ENCODE measurements at regions not wholly inside any gene's neighbourhood (a gene's known extent, or its start where the extent isn't known, plus 50 kb on each side); places are given as distances from the start of the nearest gene placed in this dataset.

- no peak for DNase-seq (ENCODE audit: low read depth, low spot score)
Observed at GRCh38 chr19:31937983-31938382, 407.4 kb upstream of the ZNF507 start.

- no peak for DNase-seq (ENCODE audit: low read depth, low spot score)
Observed at GRCh38 chr19:31938675-31939074, 406.7 kb upstream of the ZNF507 start.

GRCh38 chr19:31940396-31940795 is 405.0 kb upstream of the ZNF507 start:
- DNase-seq (ENCODE audit: low read depth, low spot score), result no peak

GRCh38 chr19:31943191-31943661 is 402.2 kb upstream of the ZNF507 start:
- DNase-seq (ENCODE audit: low read depth, low spot score), result no peak

- DNase-seq (ENCODE audit: low read depth, low spot score), result no peak
Observed at GRCh38 chr19:31943778-31944177, 401.6 kb upstream of the ZNF507 start.

- no peak for DNase-seq (ENCODE audit: low read depth, low spot score)
Observed at GRCh38 chr19:31944326-31944725, 401.1 kb upstream of the ZNF507 start.

- no peak for DNase-seq (ENCODE audit: low read depth, low spot score)
Observed at GRCh38 chr19:31946491-31946890, 398.9 kb upstream of the ZNF507 start.

GRCh38 chr19:31947436-31948115 is 397.8 kb upstream of the ZNF507 start:
- no peak for DNase-seq (ENCODE audit: low read depth, low spot score)

GRCh38 chr19:31952693-31953092 is 392.7 kb upstream of the ZNF507 start:
- DNase-seq (ENCODE audit: low read depth, low spot score), result no peak

GRCh38 chr19:31955061-31955460 is 390.3 kb upstream of the ZNF507 start:
- no peak for DNase-seq (ENCODE audit: low read depth, low spot score)

- DNase-seq (ENCODE audit: low read depth, low spot score), result no peak
Observed at GRCh38 chr19:31955884-31956283, 389.5 kb upstream of the ZNF507 start.

GRCh38 chr19:31956771-31957392 is 388.5 kb upstream of the ZNF507 start:
- DNase-seq (ENCODE audit: low read depth, low spot score), result no peak

GRCh38 chr19:31957711-31958110 is 387.7 kb upstream of the ZNF507 start:
- no peak for DNase-seq (ENCODE audit: low read depth, low spot score)

GRCh38 chr19:31959527-31960018 is 385.8 kb upstream of the ZNF507 start:
- no peak for DNase-seq (ENCODE audit: low read depth, low spot score)

GRCh38 chr19:31960474-31960873 is 384.9 kb upstream of the ZNF507 start:
- no peak for DNase-seq (ENCODE audit: low read depth, low spot score)

- DNase-seq (ENCODE audit: low read depth, low spot score), result no peak
Observed at GRCh38 chr19:31961191-31961590, 384.2 kb upstream of the ZNF507 start.

- DNase-seq (ENCODE audit: low read depth, low spot score), result no peak
Observed at GRCh38 chr19:31961667-31962066, 383.7 kb upstream of the ZNF507 start.

GRCh38 chr19:31962561-31962996 is 382.8 kb upstream of the ZNF507 start:
- no peak for DNase-seq (ENCODE audit: low read depth, low spot score)

GRCh38 chr19:31963746-31964145 is 381.7 kb upstream of the ZNF507 start:
- DNase-seq (ENCODE audit: low read depth, low spot score), result no peak

GRCh38 chr19:31969016-31969415 is 376.4 kb upstream of the ZNF507 start:
- DNase-seq (ENCODE audit: low read depth, low spot score), result no peak

GRCh38 chr19:31970027-31970461 is 375.4 kb upstream of the ZNF507 start:
- no peak for DNase-seq (ENCODE audit: low read depth, low spot score)

GRCh38 chr19:31974290-31974689 is 371.1 kb upstream of the ZNF507 start:
- DNase-seq (ENCODE audit: low read depth, low spot score), result no peak

GRCh38 chr19:31974941-31975340 is 370.5 kb upstream of the ZNF507 start:
- DNase-seq (ENCODE audit: low read depth, low spot score), result no peak

Data from pulmonary artery endothelial cell (primary cell).